Erythroblast (primary cell): ENCODE measurements at regions not wholly inside any gene's neighbourhood (a gene's known extent, or its start where the extent isn't known, plus 50 kb on each side); places are given as distances from the start of the nearest gene placed in this dataset.

Source experiments
- GATA1 ChIP-seq: IDR thresholded peaks from 2 replicates; pipeline ENCODE4 v1.6.1; 2011; ENCODE audit warnings: low read depth, mild to moderate bottlenecking, control low read depth, low read length, moderate library complexity
- POLR2A ChIP-seq: IDR thresholded peaks from 2 replicates; pipeline ENCODE4 v1.6.1; 2011; ENCODE audit warnings: mild to moderate bottlenecking, low read length

DNA sequence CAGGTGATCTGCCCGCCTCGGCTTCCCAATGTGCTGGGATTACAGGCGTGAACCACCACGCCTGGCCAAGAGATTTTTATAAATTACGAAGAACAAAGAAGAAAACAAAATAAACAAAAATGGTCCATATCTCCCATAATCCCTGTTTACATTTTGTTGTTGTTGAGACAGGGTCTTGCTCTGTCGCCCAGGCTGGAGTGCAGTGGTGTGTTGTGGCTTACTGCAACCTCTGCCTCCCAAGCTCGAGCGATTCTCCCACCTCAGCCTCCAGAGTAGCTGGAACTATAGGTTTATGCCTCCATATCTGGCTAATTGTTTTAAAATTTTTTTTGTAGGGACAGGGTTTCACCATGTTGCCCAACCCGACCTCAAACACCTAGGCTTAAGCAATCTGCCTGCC, 156.1 kb downstream of the ZNF664 start:
- TF ChIP-seq POLR2A (no peak), GATA1 (no peak)
